Panc1 (cell line): ENCODE measurements at regions not wholly inside any gene's neighbourhood (a gene's known extent, or its start where the extent isn't known, plus 50 kb on each side); places are given as distances from the start of the nearest gene placed in this dataset.

Source experiments
- ATAC-seq: fragments of 200-7000 bp; cut with Tn5 transposase; 2 replicates; pipeline ENCODE4 v1.9.1; 2020; ENCODE audit warnings: mild to moderate bottlenecking, moderate library complexity
- BruUV-seq: library from RNA; stranded (reverse); fragments of 400-500 nt; replicated peaks from 2 replicates; lab custom pipeline; 2021; lab: Mats Ljungman, UMichigan
- CTCF ChIA-PET: fragments of 300-600 bp; sonication (Branson Sonifier 250); formaldehyde crosslinking; loops from one replicate; lab custom pipeline; 2022; ENCODE audit warnings: antibody characterized with exemption; lab: Charles Lee
- POLR2A ChIA-PET: fragments of 300-600 bp; sonication (Branson Sonifier 250); formaldehyde crosslinking; loops from one replicate; lab custom pipeline; 2022; ENCODE audit warnings: antibody characterized with exemption; lab: Charles Lee
- DNase-seq: peaks from one replicate; pipeline ENCODE4 v3.0.0-alpha.2; 2010; ENCODE audit warnings: low read depth, low spot score
- H3K27ac ChIP-seq: 2 replicates; pipeline ENCODE4 v1.5.1; 2011; ENCODE audit warnings: mild to moderate bottlenecking, low read length, inconsistent platforms
- H3K27me3 ChIP-seq: fragments of 200-500 bp; sonication (Bioruptor generic); 2 replicates; pipeline ENCODE4 v1.6.0; 2014; ENCODE audit warnings: low read length, inconsistent platforms; ENCODE audit not compliant: control insufficient read depth, insufficient read depth
- H3K36me3 ChIP-seq: fragments of 200-500 bp; sonication (Bioruptor generic); 2 replicates; pipeline ENCODE4 v1.5.1; 2014; ENCODE audit warnings: inconsistent platforms, mild to moderate bottlenecking, low read length, moderate library complexity; ENCODE audit not compliant: control insufficient read depth, insufficient read depth
- H3K4me1 ChIP-seq: 2 replicates; pipeline ENCODE4 v1.5.1; 2011; ENCODE audit warnings: inconsistent platforms, mild to moderate bottlenecking, low read length, moderate library complexity; ENCODE audit not compliant: control insufficient read depth, insufficient read depth
- H3K4me3 ChIP-seq, 2 experiments: 2 replicates each; pipeline ENCODE4 v1.5.1; 2011 to 2012; ENCODE audit warnings: low read depth in 2 of 2, low read length in 2 of 2, mild to moderate bottlenecking in 2 of 2, inconsistent platforms in 1 of 2, moderate library complexity in 1 of 2
- H3K9me3 ChIP-seq: fragments of 200-500 bp; sonication (Bioruptor generic); 2 replicates; pipeline ENCODE4 v1.5.1; 2014; ENCODE audit warnings: low read depth, mild to moderate bottlenecking, inconsistent platforms, low read length, moderate library complexity; ENCODE audit not compliant: control insufficient read depth, insufficient read depth
- POLR2AphosphoS5 ChIP-seq: IDR thresholded peaks from 2 replicates; pipeline ENCODE4 v1.6.1; 2012; ENCODE audit warnings: mild to moderate bottlenecking, low read depth, low read length, moderate library complexity
- SIN3A ChIP-seq: IDR thresholded peaks from 2 replicates; pipeline ENCODE4 v1.6.1; 2012; ENCODE audit warnings: low read depth, mild to moderate bottlenecking, low read length, moderate library complexity, borderline replicate concordance; ENCODE audit not compliant: insufficient read depth
- TCF7L2 ChIP-seq: IDR thresholded peaks from 2 replicates; pipeline ENCODE4 v1.6.1; 2011; ENCODE audit warnings: mild to moderate bottlenecking, low read depth, low read length, inconsistent platforms
- in situ Hi-C: cut with HindIII; loops from 2 replicates; pipeline ENCODE4 v1.10.0; 2016; ENCODE audit warnings: low sequenced_read_pairs, low pct_unique_long_range_greater_than_20kb
- intact Hi-C: fragments of 100-400 bp; cut with micrococcal nuclease; formaldehyde crosslinking; loops from one replicate; pipeline ENCODE4 v1.10.0; 2022; ENCODE audit not compliant: unreplicated experiment
- TF ChIP-seq, protein P1 (sequence below): fragments of 450-650 bp; IDR thresholded peaks from 2 replicates; pipeline ENCODE4 v1.5.1; 2017; ENCODE audit warnings: mild to moderate bottlenecking
- TF ChIP-seq, protein P2 (sequence below), 2 experiments: IDR thresholded peaks; 2 replicates each; pipeline ENCODE4 v1.6.1; 2011 to 2012; ENCODE audit warnings: low read depth in 2 of 2, control low read depth in 1 of 2, low read length in 1 of 2, mild to moderate bottlenecking in 1 of 2, moderate library complexity in 1 of 2; ENCODE audit not compliant: insufficient read depth in 1 of 2

DNA sequence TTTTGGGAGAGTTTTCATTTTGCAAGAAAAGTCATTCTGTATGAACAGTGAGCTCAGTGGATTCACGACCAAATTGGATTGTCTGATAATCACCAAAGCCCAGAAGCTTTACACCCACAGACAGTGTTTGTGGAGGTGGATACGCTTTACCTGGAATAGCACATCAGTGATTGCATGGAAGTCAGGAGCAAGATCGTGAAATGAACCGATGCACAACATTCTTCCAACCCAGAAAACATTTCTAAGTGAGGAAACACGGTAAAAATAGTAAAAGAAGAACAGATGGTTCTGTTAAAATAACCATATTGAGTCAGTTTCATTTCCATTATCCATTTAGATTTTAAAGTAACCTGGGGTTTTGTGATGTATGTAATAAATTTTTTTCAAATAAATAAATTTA, 478.2 kb upstream of the PFKP start:
- ATAC-seq: no peak
- DNase-seq: no peak
- no TSS peak for BruUV-seq
- Histone ChIP-seq H3K9me3 (no peaks in the 10 kb centered on the region), H3K4me1 (no peaks in the 10 kb centered on the region), H3K27me3 (no peaks in the 10 kb centered on the region), H3K36me3 (no peaks in the 10 kb centered on the region), H3K27ac (no peak overlapping the region), H3K4me3 (no peak overlapping the region)
- intact Hi-C loops (no loop called here), in situ Hi-C loops (no loop called here)
- CTCF ChIA-PET: no interaction called here
- POLR2A ChIA-PET: no interaction called here
- TF ChIP-seq, protein P1, sequence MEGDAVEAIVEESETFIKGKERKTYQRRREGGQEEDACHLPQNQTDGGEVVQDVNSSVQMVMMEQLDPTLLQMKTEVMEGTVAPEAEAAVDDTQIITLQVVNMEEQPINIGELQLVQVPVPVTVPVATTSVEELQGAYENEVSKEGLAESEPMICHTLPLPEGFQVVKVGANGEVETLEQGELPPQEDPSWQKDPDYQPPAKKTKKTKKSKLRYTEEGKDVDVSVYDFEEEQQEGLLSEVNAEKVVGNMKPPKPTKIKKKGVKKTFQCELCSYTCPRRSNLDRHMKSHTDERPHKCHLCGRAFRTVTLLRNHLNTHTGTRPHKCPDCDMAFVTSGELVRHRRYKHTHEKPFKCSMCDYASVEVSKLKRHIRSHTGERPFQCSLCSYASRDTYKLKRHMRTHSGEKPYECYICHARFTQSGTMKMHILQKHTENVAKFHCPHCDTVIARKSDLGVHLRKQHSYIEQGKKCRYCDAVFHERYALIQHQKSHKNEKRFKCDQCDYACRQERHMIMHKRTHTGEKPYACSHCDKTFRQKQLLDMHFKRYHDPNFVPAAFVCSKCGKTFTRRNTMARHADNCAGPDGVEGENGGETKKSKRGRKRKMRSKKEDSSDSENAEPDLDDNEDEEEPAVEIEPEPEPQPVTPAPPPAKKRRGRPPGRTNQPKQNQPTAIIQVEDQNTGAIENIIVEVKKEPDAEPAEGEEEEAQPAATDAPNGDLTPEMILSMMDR: no peak
- TF ChIP-seq POLR2AphosphoS5 (no peak), SIN3A (no peak), TCF7L2 (no peak)
- TF ChIP-seq, protein P2, sequence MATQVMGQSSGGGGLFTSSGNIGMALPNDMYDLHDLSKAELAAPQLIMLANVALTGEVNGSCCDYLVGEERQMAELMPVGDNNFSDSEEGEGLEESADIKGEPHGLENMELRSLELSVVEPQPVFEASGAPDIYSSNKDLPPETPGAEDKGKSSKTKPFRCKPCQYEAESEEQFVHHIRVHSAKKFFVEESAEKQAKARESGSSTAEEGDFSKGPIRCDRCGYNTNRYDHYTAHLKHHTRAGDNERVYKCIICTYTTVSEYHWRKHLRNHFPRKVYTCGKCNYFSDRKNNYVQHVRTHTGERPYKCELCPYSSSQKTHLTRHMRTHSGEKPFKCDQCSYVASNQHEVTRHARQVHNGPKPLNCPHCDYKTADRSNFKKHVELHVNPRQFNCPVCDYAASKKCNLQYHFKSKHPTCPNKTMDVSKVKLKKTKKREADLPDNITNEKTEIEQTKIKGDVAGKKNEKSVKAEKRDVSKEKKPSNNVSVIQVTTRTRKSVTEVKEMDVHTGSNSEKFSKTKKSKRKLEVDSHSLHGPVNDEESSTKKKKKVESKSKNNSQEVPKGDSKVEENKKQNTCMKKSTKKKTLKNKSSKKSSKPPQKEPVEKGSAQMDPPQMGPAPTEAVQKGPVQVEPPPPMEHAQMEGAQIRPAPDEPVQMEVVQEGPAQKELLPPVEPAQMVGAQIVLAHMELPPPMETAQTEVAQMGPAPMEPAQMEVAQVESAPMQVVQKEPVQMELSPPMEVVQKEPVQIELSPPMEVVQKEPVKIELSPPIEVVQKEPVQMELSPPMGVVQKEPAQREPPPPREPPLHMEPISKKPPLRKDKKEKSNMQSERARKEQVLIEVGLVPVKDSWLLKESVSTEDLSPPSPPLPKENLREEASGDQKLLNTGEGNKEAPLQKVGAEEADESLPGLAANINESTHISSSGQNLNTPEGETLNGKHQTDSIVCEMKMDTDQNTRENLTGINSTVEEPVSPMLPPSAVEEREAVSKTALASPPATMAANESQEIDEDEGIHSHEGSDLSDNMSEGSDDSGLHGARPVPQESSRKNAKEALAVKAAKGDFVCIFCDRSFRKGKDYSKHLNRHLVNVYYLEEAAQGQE (IDR thresholded peaks at IDR 0.05; ENCODE audit: insufficient read depth in 1 of 2, low read depth in 2 of 2, low read length in 1 of 2): no peak

GRCh38 chr10:2584385-2584784, 483.0 kb upstream of the PFKP start:
- DNase-seq (no peak), ATAC-seq (no peak)
- intact Hi-C loops (no loop called here), in situ Hi-C loops (no loop called here)
- no peaks in the 10 kb centered on the region for H3K27me3 ChIP-seq
- no peaks in the 10 kb centered on the region for H3K9me3 ChIP-seq
- POLR2A ChIA-PET: no interaction called here
- H3K4me3 ChIP-seq: no peak overlapping the region
- BruUV-seq: no TSS peak
- H3K36me3 ChIP-seq: no peaks in the 10 kb centered on the region
- H3K4me1 ChIP-seq: no peaks in the 10 kb centered on the region
- CTCF ChIA-PET: no interaction called here
- H3K27ac ChIP-seq: no peak overlapping the region
- TF ChIP-seq, protein P2 (IDR thresholded peaks at IDR 0.05; ENCODE audit: insufficient read depth in 1 of 2, low read depth in 2 of 2, low read length in 1 of 2): no peak
- TF ChIP-seq TCF7L2 (no peak), SIN3A (no peak)
- TF ChIP-seq, protein P1: no peak
